SK-N-SH treated with all-trans-retinoic acid at 6 μM for 48 hours (cell line): ENCODE measurements at regions not wholly inside any gene's neighbourhood (a gene's known extent, or its start where the extent isn't known, plus 50 kb on each side); places are given as distances from the start of the nearest gene placed in this dataset.

Experiments used
- ATAC-seq: fragments of 200-7000 bp; cut with Tn5 transposase; 3 replicates; pipeline ENCODE4 v1.9.1; 2020; ENCODE audit warnings: mild to moderate bottlenecking, moderate library complexity
- ARNTL ChIP-seq: fragments of 450-650 bp; formaldehyde crosslinking; IDR thresholded peaks from 2 replicates; pipeline ENCODE4 v1.5.0; 2020; ENCODE audit warnings: low read depth, mild to moderate bottlenecking, moderate library complexity, borderline replicate concordance
- BACH2 ChIP-seq: fragments of 250-450 bp; sonication (Bioruptor Pico); IDR thresholded peaks from 2 replicates; pipeline ENCODE4 v1.9.0; 2021; ENCODE audit warnings: mild to moderate bottlenecking, borderline replicate concordance
- CSDC2 ChIP-seq: fragments of 250-450 bp; sonication (Bioruptor Pico); IDR thresholded peaks from 2 replicates; pipeline ENCODE4 v1.5.0; 2020; ENCODE audit warnings: mild to moderate bottlenecking, moderate library complexity
- ESRRG ChIP-seq: fragments of 250-450 bp; sonication (Bioruptor Pico); IDR thresholded peaks from 2 replicates; pipeline ENCODE4 v1.6.1; 2021; ENCODE audit warnings: mild to moderate bottlenecking
- GLIS3 ChIP-seq: fragments of 250-450 bp; sonication (Bioruptor Pico); IDR thresholded peaks from 2 replicates; pipeline ENCODE4 v1.5.0; 2020; ENCODE audit warnings: mild to moderate bottlenecking, moderate library complexity
- ISL1 ChIP-seq: fragments of 250-450 bp; sonication (Bioruptor Pico); IDR thresholded peaks from 2 replicates; pipeline ENCODE4 v2.1.2; 2022; ENCODE audit warnings: mild to moderate bottlenecking, moderate library complexity
- OSR1 ChIP-seq: fragments of 250-450 bp; sonication (Bioruptor Pico); IDR thresholded peaks from 2 replicates; pipeline ENCODE4 v1.8.0; 2022; ENCODE audit warnings: moderate library complexity, mild to moderate bottlenecking, inconsistent platforms
- PPARA ChIP-seq: fragments of 250-450 bp; sonication (Bioruptor Pico); IDR thresholded peaks from 2 replicates; pipeline ENCODE4 v1.5.0; 2020; ENCODE audit warnings: mild to moderate bottlenecking, borderline replicate concordance
- RARB ChIP-seq: fragments of 250-450 bp; sonication (Bioruptor Pico); IDR thresholded peaks from 2 replicates; pipeline ENCODE4 v1.8.0; 2021; ENCODE audit warnings: mild to moderate bottlenecking, moderate library complexity
- SNAI2 ChIP-seq: fragments of 250-450 bp; sonication (Bioruptor Pico); IDR thresholded peaks from 2 replicates; pipeline ENCODE4 v1.5.0; 2020; ENCODE audit warnings: mild to moderate bottlenecking, moderate library complexity
- TCF4 ChIP-seq: fragments of 250-450 bp; sonication (Bioruptor Pico); IDR thresholded peaks from 2 replicates; pipeline ENCODE4 v1.8.0; 2021; ENCODE audit warnings: mild to moderate bottlenecking, moderate library complexity, borderline replicate concordance
- TOX ChIP-seq: fragments of 250-450 bp; sonication (Bioruptor Pico); IDR thresholded peaks from 2 replicates; pipeline ENCODE4 v1.8.0; 2021; ENCODE audit warnings: mild to moderate bottlenecking, moderate library complexity, borderline replicate concordance
- ZC3H10 ChIP-seq: fragments of 250-450 bp; sonication (Bioruptor Pico); IDR thresholded peaks from 2 replicates; pipeline ENCODE4 v1.5.1; 2021; ENCODE audit warnings: mild to moderate bottlenecking, moderate library complexity
- ZFP3 ChIP-seq: fragments of 250-450 bp; sonication (Bioruptor Pico); IDR thresholded peaks from 2 replicates; pipeline ENCODE4 v1.5.0; 2020; ENCODE audit warnings: mild to moderate bottlenecking, moderate library complexity
- ZFP30 ChIP-seq: fragments of 450-650 bp; formaldehyde crosslinking; IDR thresholded peaks from 2 replicates; pipeline ENCODE4 v1.5.0; 2022; ENCODE audit warnings: mild to moderate bottlenecking, moderate library complexity
- ZNF565 ChIP-seq: fragments of 450-650 bp; formaldehyde crosslinking; conservative IDR thresholded peaks from 2 replicates; pipeline ENCODE4 v1.5.0; 2020; ENCODE audit warnings: low read depth, mild to moderate bottlenecking, moderate library complexity
- ZNF70 ChIP-seq: fragments of 450-650 bp; formaldehyde crosslinking; IDR thresholded peaks from 2 replicates; pipeline ENCODE4 v1.5.0; 2020; ENCODE audit warnings: mild to moderate bottlenecking, moderate library complexity
- ZNF8 ChIP-seq: fragments of 450-650 bp; formaldehyde crosslinking; IDR thresholded peaks from 2 replicates; pipeline ENCODE4 v1.5.0; 2020; ENCODE audit warnings: mild to moderate bottlenecking, moderate library complexity
- TF ChIP-seq, protein P1 (sequence below): fragments of 250-450 bp; sonication (Bioruptor Pico); IDR thresholded peaks from 2 replicates; pipeline ENCODE4 v1.8.0; 2020; ENCODE audit warnings: mild to moderate bottlenecking, moderate library complexity, borderline replicate concordance
- TF ChIP-seq, protein P2 (sequence below): fragments of 250-450 bp; sonication (Bioruptor Pico); IDR thresholded peaks from 2 replicates; pipeline ENCODE4 v1.8.0; 2021; ENCODE audit warnings: low read depth, mild to moderate bottlenecking, moderate library complexity, borderline replicate concordance
- TF ChIP-seq, protein P3 (sequence below): fragments of 250-450 bp; sonication (Bioruptor Pico); IDR thresholded peaks from 2 replicates; pipeline ENCODE4 v1.5.1; 2021; ENCODE audit warnings: mild to moderate bottlenecking, moderate library complexity
- TF ChIP-seq, protein P4 (sequence below): fragments of 250-450 bp; sonication (Bioruptor Pico); IDR thresholded peaks from 2 replicates; pipeline ENCODE4 v1.5.0; 2020; ENCODE audit warnings: mild to moderate bottlenecking, moderate library complexity

DNA sequence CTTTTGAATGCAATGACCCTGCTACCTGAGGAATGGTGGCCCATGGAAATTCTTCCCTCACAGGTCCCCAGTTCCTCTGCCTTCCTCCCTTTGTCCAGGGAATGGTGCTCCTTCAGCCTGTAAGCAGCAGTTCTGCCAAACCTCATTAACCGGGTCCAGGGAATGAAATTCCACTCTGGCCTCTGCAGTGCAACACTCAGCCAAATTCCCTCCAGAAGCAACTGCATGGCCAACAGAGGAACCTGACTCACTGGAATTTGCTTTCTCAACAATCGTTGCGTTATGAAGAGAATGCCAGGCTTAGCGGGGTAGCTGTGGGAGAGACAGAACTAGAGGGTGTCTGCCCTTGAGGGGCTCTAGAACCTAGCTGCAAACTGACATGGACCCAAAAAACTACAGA is 449.4 kb upstream of the PROK2 start:
- TF ChIP-seq ZC3H10 (CRISPR knock-in tag): no peak
- peak; percentile 17; the same call in 1 of the 3 replicates for ATAC-seq

DNA sequence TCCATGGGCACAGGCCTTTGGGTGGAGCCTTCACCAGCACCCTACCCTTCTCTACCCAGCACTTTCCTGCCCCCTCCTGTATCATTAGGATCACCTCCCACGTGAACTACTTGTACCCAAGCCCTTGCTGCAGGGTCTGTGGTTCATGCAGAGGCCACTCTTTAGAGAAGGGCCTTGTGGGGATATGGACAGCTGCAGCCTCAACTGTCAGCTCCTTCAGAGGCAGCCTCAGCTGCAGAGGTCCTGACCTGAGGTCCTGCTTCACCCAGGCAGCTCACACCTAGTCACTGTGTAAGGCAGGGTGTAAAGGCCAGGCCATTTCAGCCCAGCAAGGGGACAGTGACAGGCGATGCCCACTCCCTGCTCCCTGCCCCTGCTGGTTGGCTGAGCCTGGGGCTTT is 448.6 kb upstream of the PROK2 start:
- ATAC-seq: no peak
- TF ChIP-seq ZNF8 (CRISPR knock-in tag) (no peak), RARB (CRISPR knock-in tag) (no peak), PPARA (CRISPR knock-in tag) (no peak), ZFP3 (CRISPR knock-in tag) (no peak), ZFP30 (CRISPR knock-in tag) (no peak), OSR1 (no peak), ZNF70 (no peak), ISL1 (no peak), SNAI2 (CRISPR knock-in tag) (no peak), CSDC2 (CRISPR knock-in tag) (no peak), TCF4 (CRISPR knock-in tag) (no peak), ESRRG (CRISPR knock-in tag) (no peak)
- TF ChIP-seq, protein P1, sequence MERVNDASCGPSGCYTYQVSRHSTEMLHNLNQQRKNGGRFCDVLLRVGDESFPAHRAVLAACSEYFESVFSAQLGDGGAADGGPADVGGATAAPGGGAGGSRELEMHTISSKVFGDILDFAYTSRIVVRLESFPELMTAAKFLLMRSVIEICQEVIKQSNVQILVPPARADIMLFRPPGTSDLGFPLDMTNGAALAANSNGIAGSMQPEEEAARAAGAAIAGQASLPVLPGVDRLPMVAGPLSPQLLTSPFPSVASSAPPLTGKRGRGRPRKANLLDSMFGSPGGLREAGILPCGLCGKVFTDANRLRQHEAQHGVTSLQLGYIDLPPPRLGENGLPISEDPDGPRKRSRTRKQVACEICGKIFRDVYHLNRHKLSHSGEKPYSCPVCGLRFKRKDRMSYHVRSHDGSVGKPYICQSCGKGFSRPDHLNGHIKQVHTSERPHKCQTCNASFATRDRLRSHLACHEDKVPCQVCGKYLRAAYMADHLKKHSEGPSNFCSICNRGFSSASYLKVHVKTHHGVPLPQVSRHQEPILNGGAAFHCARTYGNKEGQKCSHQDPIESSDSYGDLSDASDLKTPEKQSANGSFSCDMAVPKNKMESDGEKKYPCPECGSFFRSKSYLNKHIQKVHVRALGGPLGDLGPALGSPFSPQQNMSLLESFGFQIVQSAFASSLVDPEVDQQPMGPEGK: no peak
- TF ChIP-seq, protein P2, sequence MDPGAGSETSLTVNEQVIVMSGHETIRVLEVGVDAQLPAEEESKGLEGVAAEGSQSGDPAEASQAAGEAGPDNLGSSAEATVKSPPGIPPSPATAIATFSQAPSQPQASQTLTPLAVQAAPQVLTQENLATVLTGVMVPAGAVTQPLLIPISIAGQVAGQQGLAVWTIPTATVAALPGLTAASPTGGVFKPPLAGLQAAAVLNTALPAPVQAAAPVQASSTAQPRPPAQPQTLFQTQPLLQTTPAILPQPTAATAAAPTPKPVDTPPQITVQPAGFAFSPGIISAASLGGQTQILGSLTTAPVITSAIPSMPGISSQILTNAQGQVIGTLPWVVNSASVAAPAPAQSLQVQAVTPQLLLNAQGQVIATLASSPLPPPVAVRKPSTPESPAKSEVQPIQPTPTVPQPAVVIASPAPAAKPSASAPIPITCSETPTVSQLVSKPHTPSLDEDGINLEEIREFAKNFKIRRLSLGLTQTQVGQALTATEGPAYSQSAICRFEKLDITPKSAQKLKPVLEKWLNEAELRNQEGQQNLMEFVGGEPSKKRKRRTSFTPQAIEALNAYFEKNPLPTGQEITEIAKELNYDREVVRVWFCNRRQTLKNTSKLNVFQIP (CRISPR knock-in tag): no peak
- TF ChIP-seq, protein P3, sequence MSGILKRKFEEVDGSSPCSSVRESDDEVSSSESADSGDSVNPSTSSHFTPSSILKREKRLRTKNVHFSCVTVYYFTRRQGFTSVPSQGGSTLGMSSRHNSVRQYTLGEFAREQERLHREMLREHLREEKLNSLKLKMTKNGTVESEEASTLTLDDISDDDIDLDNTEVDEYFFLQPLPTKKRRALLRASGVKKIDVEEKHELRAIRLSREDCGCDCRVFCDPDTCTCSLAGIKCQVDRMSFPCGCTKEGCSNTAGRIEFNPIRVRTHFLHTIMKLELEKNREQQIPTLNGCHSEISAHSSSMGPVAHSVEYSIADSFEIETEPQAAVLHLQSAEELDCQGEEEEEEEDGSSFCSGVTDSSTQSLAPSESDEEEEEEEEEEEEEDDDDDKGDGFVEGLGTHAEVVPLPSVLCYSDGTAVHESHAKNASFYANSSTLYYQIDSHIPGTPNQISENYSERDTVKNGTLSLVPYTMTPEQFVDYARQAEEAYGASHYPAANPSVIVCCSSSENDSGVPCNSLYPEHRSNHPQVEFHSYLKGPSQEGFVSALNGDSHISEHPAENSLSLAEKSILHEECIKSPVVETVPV (CRISPR knock-in tag): no peak
- TF ChIP-seq, protein P4, sequence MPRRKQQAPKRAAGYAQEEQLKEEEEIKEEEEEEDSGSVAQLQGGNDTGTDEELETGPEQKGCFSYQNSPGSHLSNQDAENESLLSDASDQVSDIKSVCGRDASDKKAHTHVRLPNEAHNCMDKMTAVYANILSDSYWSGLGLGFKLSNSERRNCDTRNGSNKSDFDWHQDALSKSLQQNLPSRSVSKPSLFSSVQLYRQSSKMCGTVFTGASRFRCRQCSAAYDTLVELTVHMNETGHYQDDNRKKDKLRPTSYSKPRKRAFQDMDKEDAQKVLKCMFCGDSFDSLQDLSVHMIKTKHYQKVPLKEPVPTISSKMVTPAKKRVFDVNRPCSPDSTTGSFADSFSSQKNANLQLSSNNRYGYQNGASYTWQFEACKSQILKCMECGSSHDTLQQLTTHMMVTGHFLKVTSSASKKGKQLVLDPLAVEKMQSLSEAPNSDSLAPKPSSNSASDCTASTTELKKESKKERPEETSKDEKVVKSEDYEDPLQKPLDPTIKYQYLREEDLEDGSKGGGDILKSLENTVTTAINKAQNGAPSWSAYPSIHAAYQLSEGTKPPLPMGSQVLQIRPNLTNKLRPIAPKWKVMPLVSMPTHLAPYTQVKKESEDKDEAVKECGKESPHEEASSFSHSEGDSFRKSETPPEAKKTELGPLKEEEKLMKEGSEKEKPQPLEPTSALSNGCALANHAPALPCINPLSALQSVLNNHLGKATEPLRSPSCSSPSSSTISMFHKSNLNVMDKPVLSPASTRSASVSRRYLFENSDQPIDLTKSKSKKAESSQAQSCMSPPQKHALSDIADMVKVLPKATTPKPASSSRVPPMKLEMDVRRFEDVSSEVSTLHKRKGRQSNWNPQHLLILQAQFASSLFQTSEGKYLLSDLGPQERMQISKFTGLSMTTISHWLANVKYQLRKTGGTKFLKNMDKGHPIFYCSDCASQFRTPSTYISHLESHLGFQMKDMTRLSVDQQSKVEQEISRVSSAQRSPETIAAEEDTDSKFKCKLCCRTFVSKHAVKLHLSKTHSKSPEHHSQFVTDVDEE (CRISPR knock-in tag): no peak

DNA sequence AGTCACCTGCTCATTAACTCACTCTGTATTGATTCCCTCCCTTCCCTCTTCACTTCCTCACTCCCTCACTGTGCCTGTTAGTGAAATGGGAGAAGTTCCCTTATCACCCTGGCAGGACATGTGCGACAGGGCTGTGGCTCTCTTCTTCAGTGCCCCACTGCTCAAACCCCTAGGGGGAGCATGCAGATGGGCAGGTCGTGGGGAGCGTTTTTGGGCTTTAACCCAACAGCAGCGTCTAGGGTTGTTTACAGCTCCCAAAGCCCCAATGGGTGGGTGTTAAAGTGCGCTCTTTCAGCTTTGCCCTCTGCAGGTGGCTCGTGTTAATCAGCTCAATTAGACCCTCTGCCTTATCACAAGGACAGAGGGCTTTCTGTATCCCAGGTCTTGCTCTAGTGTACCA is 447.8 kb upstream of the PROK2 start:
- TF ChIP-seq TCF4 (CRISPR knock-in tag) (no peak), ZFP3 (CRISPR knock-in tag) (no peak), TOX (no peak), ARNTL (CRISPR knock-in tag) (no peak), ZFP30 (CRISPR knock-in tag) (no peak), BACH2 (CRISPR knock-in tag) (no peak), ZNF565 (CRISPR knock-in tag) (no peak), CSDC2 (CRISPR knock-in tag) (no peak), PPARA (CRISPR knock-in tag) (no peak), GLIS3 (CRISPR knock-in tag) (no peak), RARB (CRISPR knock-in tag) (no peak), OSR1 (no peak)
- TF ChIP-seq, protein P1: no peak
- TF ChIP-seq, protein P4 (CRISPR knock-in tag): no peak
- TF ChIP-seq, protein P2 (CRISPR knock-in tag): no peak
- TF ChIP-seq, protein P3 (CRISPR knock-in tag): no peak
- ATAC-seq: no peak
